ENCODE measurements at regions not wholly inside any gene's neighbourhood (a gene's known extent, or its start where the extent isn't known, plus 50 kb on each side); places are given as distances from the start of the nearest gene placed in this dataset.

DNA sequence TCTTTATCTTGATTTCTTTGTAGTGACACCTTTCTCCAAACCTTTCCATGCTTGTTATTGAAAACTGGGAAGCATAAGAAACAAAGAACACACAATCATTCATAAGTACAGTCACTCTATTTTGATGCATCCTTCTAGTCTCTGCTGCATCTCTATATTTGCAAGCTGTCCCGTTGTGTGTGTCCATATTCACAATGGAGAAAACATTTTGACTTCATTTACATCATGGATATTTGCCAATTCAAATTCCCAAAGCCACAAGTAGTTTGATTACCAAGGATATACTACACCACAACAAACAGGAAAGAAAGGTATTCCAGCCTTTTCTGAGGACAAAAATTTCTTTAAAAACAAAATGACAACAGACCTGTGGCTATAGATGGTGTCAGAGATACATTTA lies 673.8 kb downstream of the STIM2 start:
- DNase-seq (ENCODE audit: insufficient read length, low spot score) (no peak), FAIRE-seq (no peak)
- TF ChIP-seq POLR2A (IDR thresholded peaks at IDR 0.05; ENCODE audit: low read depth, low read length), result no peak

GRCh38 chr4:27568236-27568951 lies 707.8 kb downstream of the STIM2 start:
- no peak for TF ChIP-seq POLR2A (IDR thresholded peaks at IDR 0.05; ENCODE audit: low read depth, low read length)
- FAIRE-seq, result no peak
- DNase-seq (ENCODE audit: insufficient read length, low spot score), result no peak

GRCh38 chr4:27568952-27569319 lies 708.3 kb downstream of the STIM2 start:
- no peak for TF ChIP-seq POLR2A (IDR thresholded peaks at IDR 0.05; ENCODE audit: low read depth, low read length)
- FAIRE-seq, result no peak
- DNase-seq (ENCODE audit: insufficient read length, low spot score), result no peak

DNA sequence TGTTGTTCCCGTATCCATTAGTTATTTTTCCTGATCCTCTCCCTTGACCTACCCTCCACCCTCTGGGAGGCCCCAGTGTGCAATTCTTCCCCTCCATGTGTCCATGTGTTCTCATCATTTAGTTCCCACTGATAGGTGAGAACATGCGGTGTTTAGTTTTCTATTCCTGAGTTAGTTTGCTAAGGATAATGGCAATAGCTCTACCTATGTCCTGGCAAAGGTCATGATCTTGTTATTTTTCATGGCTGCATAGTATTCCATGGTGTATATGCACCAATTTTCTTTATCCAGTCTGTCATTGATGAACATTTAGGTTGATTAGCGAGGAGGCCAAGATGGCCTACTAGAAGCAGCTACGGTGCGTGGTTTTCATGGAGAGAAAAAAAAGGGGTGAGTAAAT lies 714.1 kb downstream of the STIM2 start:
- no peak for DNase-seq (ENCODE audit: insufficient read length, low spot score)
- no peak for TF ChIP-seq POLR2A (IDR thresholded peaks at IDR 0.05; ENCODE audit: low read depth, low read length)
- no peak for FAIRE-seq

DNA sequence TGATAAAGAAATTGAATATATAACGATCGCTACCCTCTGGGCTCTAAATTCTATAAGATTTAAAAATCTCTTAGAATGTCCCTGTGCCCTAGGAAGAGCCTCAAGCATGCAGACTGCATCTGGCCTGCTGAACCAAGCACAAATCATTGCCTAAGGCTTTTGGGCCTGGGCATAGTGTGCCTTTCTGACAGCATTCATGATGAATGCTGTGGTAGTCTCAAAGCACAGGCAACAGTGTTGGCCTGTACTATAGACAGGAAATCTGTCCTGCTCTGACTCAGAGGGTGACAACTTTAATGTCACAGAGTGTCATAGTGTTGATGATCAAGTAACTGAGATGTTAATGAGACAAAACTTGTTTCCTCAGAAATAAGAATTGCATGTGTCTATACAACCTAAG lies 717.3 kb downstream of the STIM2 start:
- TF ChIP-seq POLR2A (IDR thresholded peaks at IDR 0.05; ENCODE audit: low read depth, low read length), result no peak
- FAIRE-seq (no peak), DNase-seq (ENCODE audit: insufficient read length, low spot score) (no peak)

DNA sequence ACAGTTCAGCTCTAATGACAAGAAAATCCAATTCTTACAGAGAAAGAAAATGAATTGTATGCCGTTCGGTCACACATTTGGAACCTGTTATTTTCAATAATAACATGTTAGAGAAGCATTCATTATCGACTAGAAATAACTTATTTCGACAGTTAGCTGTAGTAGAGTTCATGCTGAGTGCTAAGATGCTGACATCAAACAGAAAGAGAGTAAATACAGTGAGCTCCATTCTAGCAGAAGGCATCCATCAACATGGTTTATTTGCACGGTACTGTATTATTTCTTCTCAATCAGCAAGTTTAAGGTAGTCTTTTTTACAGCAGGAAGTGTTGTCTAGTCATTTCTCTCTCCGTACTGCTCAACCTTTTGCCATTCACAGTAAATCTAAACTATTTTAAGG lies 732.1 kb downstream of the STIM2 start:
- FAIRE-seq (no peak), DNase-seq (ENCODE audit: insufficient read length, low spot score) (no peak)
- TF ChIP-seq POLR2A (IDR thresholded peaks at IDR 0.05; ENCODE audit: low read depth, low read length), result no peak

DNA sequence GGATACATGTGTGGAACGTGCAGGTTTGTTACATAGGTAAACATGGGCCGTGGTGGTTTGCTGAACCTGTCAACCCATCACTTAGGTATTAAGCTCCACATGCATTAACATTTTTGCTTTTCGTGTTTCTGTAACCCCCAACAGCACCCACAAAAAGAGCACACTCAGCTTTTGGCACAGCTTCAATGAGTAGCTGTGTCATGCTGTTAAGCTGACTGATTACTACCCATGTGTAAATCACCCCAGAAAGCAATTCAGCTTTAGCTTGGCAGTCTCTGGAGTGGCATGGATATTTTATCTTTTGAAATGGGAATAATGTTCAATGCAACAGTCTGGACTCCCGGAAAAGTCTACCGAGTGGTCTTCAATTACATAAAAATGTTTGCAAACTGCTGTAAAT lies 734.3 kb downstream of the STIM2 start:
- no peak for TF ChIP-seq POLR2A (IDR thresholded peaks at IDR 0.05; ENCODE audit: low read depth, low read length)
- DNase-seq (ENCODE audit: insufficient read length, low spot score) (no peak), FAIRE-seq (no peak)

GRCh38 chr4:27595571-27596360 lies 735.1 kb downstream of the STIM2 start:
- no peak for TF ChIP-seq POLR2A (IDR thresholded peaks at IDR 0.05; ENCODE audit: low read depth, low read length)
- FAIRE-seq (no peak), DNase-seq (ENCODE audit: insufficient read length, low spot score) (no peak)

GRCh38 chr4:27602172-27602571 lies 741.5 kb downstream of the STIM2 start:
- FAIRE-seq (no peak), DNase-seq (ENCODE audit: insufficient read length, low spot score) (no peak)
- no peak for TF ChIP-seq POLR2A (IDR thresholded peaks at IDR 0.05; ENCODE audit: low read depth, low read length)

- DNase-seq (ENCODE audit: insufficient read length, low spot score) (no peak), FAIRE-seq (no peak)
- no peak for TF ChIP-seq POLR2A (IDR thresholded peaks at IDR 0.05; ENCODE audit: low read depth, low read length)
Observed at GRCh38 chr4:27604692-27605091, 744.1 kb downstream of the STIM2 start.

DNA sequence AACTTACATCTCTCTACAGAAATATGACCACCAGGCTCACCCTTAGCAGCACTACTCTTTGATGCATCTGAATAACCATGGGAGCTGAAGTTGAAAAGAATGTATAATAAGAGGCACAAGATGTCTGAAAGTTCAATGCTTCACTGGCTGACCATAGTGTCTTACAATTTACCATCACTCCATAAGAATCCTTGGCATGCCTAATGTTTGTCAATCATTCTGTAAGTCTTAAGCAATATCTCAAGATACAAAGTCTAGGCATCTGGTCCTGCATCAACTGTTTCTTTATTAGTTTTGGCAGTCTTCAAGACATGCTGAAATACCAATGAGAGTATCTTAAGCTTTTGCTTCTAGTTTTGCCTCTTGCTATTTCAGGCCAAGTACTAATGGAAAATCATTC lies 755.5 kb downstream of the STIM2 start:
- no peak for FAIRE-seq
- no peak for TF ChIP-seq POLR2A (IDR thresholded peaks at IDR 0.05; ENCODE audit: low read depth, low read length)

GRCh38 chr4:27619435-27619834 lies 758.8 kb downstream of the STIM2 start:
- DNase-seq (ENCODE audit: insufficient read length, low spot score), result no peak
- no peak for FAIRE-seq
- no peak for TF ChIP-seq POLR2A (IDR thresholded peaks at IDR 0.05; ENCODE audit: low read depth, low read length)

More for the DNA sequence above, 755.5 kb downstream of the STIM2 start:
- DNase-seq (ENCODE audit: insufficient read length, low spot score), result no peak

DNA sequence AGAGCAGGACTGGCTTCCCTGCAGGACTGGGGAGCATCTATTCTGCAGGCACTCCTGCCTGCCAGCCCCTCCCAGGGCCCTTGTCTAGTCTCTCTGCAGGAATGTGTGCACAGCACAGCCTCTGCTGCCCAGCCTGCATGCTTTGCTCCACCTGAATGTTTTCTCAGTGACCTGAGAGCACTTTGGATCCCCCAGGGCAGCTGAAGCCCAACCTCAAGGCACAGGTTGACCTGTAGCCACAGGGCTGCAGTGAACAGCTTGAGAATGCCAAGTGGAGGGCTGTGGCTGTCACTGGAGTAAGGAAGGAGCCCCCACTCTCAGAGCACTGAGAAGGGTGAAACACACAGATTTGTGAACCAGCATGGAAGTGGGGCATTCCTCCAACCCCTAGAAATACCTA lies 760.2 kb downstream of the STIM2 start:
- no peak for FAIRE-seq
- TF ChIP-seq POLR2A (IDR thresholded peaks at IDR 0.05; ENCODE audit: low read depth, low read length), result no peak

GRCh38 chr4:27624749-27625148 lies 764.1 kb downstream of the STIM2 start:
- DNase-seq (ENCODE audit: insufficient read length, low spot score), result no peak
- no peak for TF ChIP-seq POLR2A (IDR thresholded peaks at IDR 0.05; ENCODE audit: low read depth, low read length)
- FAIRE-seq, result no peak

More for the DNA sequence above, 760.2 kb downstream of the STIM2 start:
- DNase-seq (ENCODE audit: insufficient read length, low spot score), result no peak

DNA sequence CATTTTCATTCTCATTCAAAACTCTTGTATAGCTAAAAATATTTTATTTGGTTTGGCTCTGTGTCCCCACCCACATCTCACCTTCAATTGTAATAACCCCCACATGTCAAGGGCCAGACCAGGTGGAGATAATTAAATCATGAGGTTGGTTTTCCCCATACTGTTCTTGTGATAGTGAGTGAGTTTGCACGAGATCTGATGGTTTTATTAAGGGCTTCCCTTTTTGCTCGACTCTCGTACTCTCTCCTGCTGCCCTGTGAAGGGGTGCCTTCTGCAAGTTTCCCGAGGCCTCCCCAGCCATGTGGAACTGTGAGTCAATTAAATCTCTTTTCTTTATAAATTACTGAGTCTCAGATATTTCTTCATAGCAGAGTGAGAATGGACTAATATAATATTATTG lies 768.0 kb downstream of the STIM2 start:
- DNase-seq (ENCODE audit: insufficient read length, low spot score) (no peak), FAIRE-seq (no peak)
- no peak for TF ChIP-seq POLR2A (IDR thresholded peaks at IDR 0.05; ENCODE audit: low read depth, low read length)
